IMR-90 (cell line): ENCODE measurements at regions not wholly inside any gene's neighbourhood (a gene's known extent, or its start where the extent isn't known, plus 50 kb on each side); places are given as distances from the start of the nearest gene placed in this dataset.

Experiments
- ATAC-seq: fragments of 200-7000 bp; cut with Tn5 transposase; 2 replicates; pipeline ENCODE4 v1.9.1; 2020; ENCODE audit warnings: low read depth, mild to moderate bottlenecking, moderate library complexity
- BruUV-seq: library from RNA; stranded (reverse); fragments of 400-500 nt; replicated peaks from 2 replicates; lab custom pipeline; 2021; lab: Mats Ljungman, UMichigan
- CTCF ChIA-PET: fragments of 300-600 bp; formaldehyde crosslinking; extraction: SDS; loops from one replicate; lab custom pipeline; 2021; ENCODE audit warnings: antibody characterized with exemption; lab: Yijun Ruan, JAX
- POLR2A ChIA-PET: fragments of 300-600 bp; sonication (Branson Sonifier 250); formaldehyde crosslinking; loops from one replicate; lab custom pipeline; 2022; ENCODE audit warnings: antibody characterized with exemption; ENCODE audit not compliant: unreplicated experiment; lab: Charles Lee
- DNase-seq: peaks from one replicate; pipeline ENCODE4 v3.0.0; 2013
- H2AFZ ChIP-seq: replicated peaks from 2 replicates; pipeline ENCODE3; 2013; ENCODE audit warnings: low read length, mild to moderate bottlenecking; ENCODE audit not compliant: poor library complexity
- H2AK5ac ChIP-seq: 2 replicates; pipeline ENCODE4 v1.6.1; 2013; ENCODE audit warnings: low read depth, low read length, inconsistent platforms
- H2AK9ac ChIP-seq: replicated peaks from 2 replicates; pipeline ENCODE3; 2013; ENCODE audit warnings: mild to moderate bottlenecking, low read depth, low read length, moderate library complexity; ENCODE audit not compliant: poor library complexity
- H2BK120ac ChIP-seq: 2 replicates; pipeline ENCODE4 v1.6.1; 2013; ENCODE audit warnings: low read depth, low read length, inconsistent platforms
- H2BK15ac ChIP-seq: 3 replicates; pipeline ENCODE4 v1.6.1; 2013; ENCODE audit warnings: low read depth, low read length, inconsistent platforms
- H2BK20ac ChIP-seq: 2 replicates; pipeline ENCODE4 v1.6.1; 2013; ENCODE audit warnings: low read depth, mild to moderate bottlenecking, inconsistent platforms, low read length, moderate library complexity
- H2BK5ac ChIP-seq: 2 replicates; pipeline ENCODE4 v1.6.1; 2013; ENCODE audit warnings: mild to moderate bottlenecking, low read depth, low read length, inconsistent platforms; ENCODE audit not compliant: poor library complexity, severe bottlenecking
- H3K14ac ChIP-seq: replicated peaks from 2 replicates; pipeline ENCODE4 v1.6.1; 2013; ENCODE audit warnings: low read depth, low read length, inconsistent platforms
- H3K18ac ChIP-seq: 2 replicates; pipeline ENCODE4 v1.6.1; 2013; ENCODE audit warnings: low read depth, low read length, control low read depth
- H3K23ac ChIP-seq: 2 replicates; pipeline ENCODE4 v1.6.1; 2013; ENCODE audit warnings: low read depth, low read length, inconsistent platforms
- H3K27ac ChIP-seq: 2 replicates; pipeline ENCODE4 v1.5.1; 2013; ENCODE audit warnings: mild to moderate bottlenecking, control low read depth, low read length; ENCODE audit not compliant: insufficient read depth
- H3K27me3 ChIP-seq: 2 replicates; pipeline ENCODE4 v1.6.1; 2013; ENCODE audit warnings: low read length; ENCODE audit not compliant: control insufficient read depth, insufficient read depth
- H3K36me3 ChIP-seq: 2 replicates; pipeline ENCODE4 v1.6.1; 2013; ENCODE audit warnings: low read length, mixed read lengths; ENCODE audit not compliant: control insufficient read depth, insufficient read depth
- H3K4ac ChIP-seq: 2 replicates; pipeline ENCODE4 v1.6.1; 2013; ENCODE audit warnings: low read depth, low read length, inconsistent platforms
- H3K4me1 ChIP-seq: 2 replicates; pipeline ENCODE4 v1.6.1; 2013; ENCODE audit warnings: low read length, mixed read lengths; ENCODE audit not compliant: control insufficient read depth, insufficient read depth
- H3K4me2 ChIP-seq: 2 replicates; pipeline ENCODE4 v1.6.1; 2013; ENCODE audit warnings: low read depth, mild to moderate bottlenecking, control low read depth, low read length, moderate library complexity
- H3K4me3 ChIP-seq: 2 replicates; pipeline ENCODE4 v1.5.1; 2013; ENCODE audit warnings: low read depth, mild to moderate bottlenecking, control low read depth, low read length, moderate library complexity; ENCODE audit not compliant: insufficient read depth
- H3K56ac ChIP-seq: 2 replicates; pipeline ENCODE4 v1.6.1; 2013; ENCODE audit warnings: low read length, inconsistent platforms; ENCODE audit not compliant: insufficient read depth; ENCODE audit errors: extremely low read depth
- H3K79me1 ChIP-seq, 2 experiments: 2 replicates each; pipeline ENCODE4 v1.6.1; 2013; ENCODE audit warnings: low read length in 2 of 2, inconsistent platforms in 1 of 2, low read depth in 1 of 2
- H3K9ac ChIP-seq: 2 replicates; pipeline ENCODE4 v1.6.1; 2013; ENCODE audit warnings: low read depth, low read length, control low read depth
- H3K9me1 ChIP-seq: 2 replicates; pipeline ENCODE4 v1.6.1; 2013; ENCODE audit warnings: low read length, inconsistent platforms; ENCODE audit not compliant: insufficient read depth
- H3K9me3 ChIP-seq: 2 replicates; pipeline ENCODE4 v1.6.1; 2013; ENCODE audit warnings: low read length; ENCODE audit not compliant: control insufficient read depth, insufficient read depth
- H4K20me1 ChIP-seq: 2 replicates; pipeline ENCODE4 v1.6.1; 2013; ENCODE audit warnings: low read length, inconsistent platforms; ENCODE audit not compliant: insufficient read depth
- H4K5ac ChIP-seq: 2 replicates; pipeline ENCODE4 v1.6.1; 2013; ENCODE audit warnings: mild to moderate bottlenecking, low read depth, low read length, control low read depth
- H4K8ac ChIP-seq, 2 experiments: 2 replicates each; pipeline ENCODE4 v1.6.1; 2013; ENCODE audit warnings: low read depth in 2 of 2, low read length in 2 of 2, control low read depth in 1 of 2, inconsistent platforms in 1 of 2
- H4K91ac ChIP-seq: 2 replicates; pipeline ENCODE4 v1.6.1; 2013; ENCODE audit warnings: low read depth, low read length, inconsistent platforms; ENCODE audit not compliant: insufficient read depth
- FOS ChIP-seq: fragments of 150-350 bp; IDR thresholded peaks from 2 replicates; pipeline ENCODE4 v1.6.1; 2016; ENCODE audit warnings: low read depth, low read length
- NFE2L2 ChIP-seq: fragments of 150-350 bp; IDR thresholded peaks from 2 replicates; pipeline ENCODE4 v1.6.1; 2016; ENCODE audit warnings: low read depth, mild to moderate bottlenecking, low read length
- WGBS, 2 experiments: methylation state at CpG; one replicate each; pipeline versions ENCODE4 v1.1.5 to v1.1.7; 2013; ENCODE audit warnings: missing lambda C conversion rate in 2 of 2; ENCODE audit not compliant: insufficient read length in 1 of 2; ENCODE audit errors: extremely low coverage in 2 of 2; 5-methylcytosine and 5-hydroxymethylcytosine counted together
- dilution Hi-C: fragments of 300-500 bp; cut with HindIII; formaldehyde crosslinking; loops from one replicate; pipeline ENCODE4 v1.14.3; 2018; ENCODE audit warnings: low sequenced_read_pairs; ENCODE audit not compliant: unreplicated experiment
- in situ Hi-C: fragments of 300-500 bp; cut with MboI; formaldehyde crosslinking; loops from 3 replicates; pipeline ENCODE4 v1.14.3; 2019; ENCODE audit warnings: low sequenced_read_pairs, inconsistent platforms, mixed read lengths
- intact Hi-C: fragments of 100-400 bp; cut with micrococcal nuclease; formaldehyde crosslinking; loops from 2 replicates; pipeline ENCODE4 v1.10.0; 2022

DNA sequence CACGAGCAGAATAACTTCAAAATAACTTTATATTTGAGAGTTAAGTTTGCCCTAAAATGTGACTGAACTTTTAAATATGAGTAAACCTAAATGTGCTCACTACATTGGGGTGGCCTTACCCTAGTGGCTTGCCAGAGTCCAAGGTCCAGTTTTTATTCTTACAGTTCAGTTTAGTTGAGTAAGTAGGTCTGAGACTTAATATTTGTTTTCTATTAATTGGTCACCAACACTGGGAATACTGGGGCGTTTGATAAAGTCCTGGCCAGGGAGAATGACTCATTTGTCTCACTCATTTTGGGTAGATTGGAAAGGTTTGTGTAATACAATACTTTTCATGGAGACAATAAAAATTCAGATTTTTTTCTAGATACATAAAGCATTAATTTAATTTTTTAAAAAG lies 127.8 kb upstream of the SPATA13 start:
- Histone ChIP-seq H4K5ac (peak overlapping the region; percentile 46; the same call in 1 of the 2 replicates), H3K4me2 (peak overlapping the region; percentile 25), H4K8ac (peak overlapping the region; percentile 86 to 94; a peak in 2 of 4 replicates), H2BK120ac (peak overlapping the region; percentile 100; the same call in 1 of the 2 replicates), H3K79me1 (peaks cover 0 to 4% of the 10 kb centered on the region in 2 experiments; a peak in 1 of 4 replicates), H3K9me1 (peaks cover 21% of the 10 kb centered on the region), H2AFZ (no peak overlapping the region), H4K91ac (peak overlapping the region; percentile 65; the same call in 1 of the 2 replicates), H3K27ac (peak overlapping the region; percentile 42; the same call in 1 of the 2 replicates), H3K4me1 (peaks cover 23% of the 10 kb centered on the region), H3K36me3 (no peaks in the 10 kb centered on the region), H2AK9ac (no peak overlapping the region), H3K9me3 (no peaks in the 10 kb centered on the region), H4K20me1 (no peaks in the 10 kb centered on the region), H3K9ac (no peak overlapping the region), H3K14ac (peak overlapping the region; percentile 97), H2BK20ac (peak overlapping the region; percentile 99), H3K27me3 (no peaks in the 10 kb centered on the region), H2BK15ac (peak overlapping the region; percentile 94; the same call in 2 of the 3 replicates), H2BK5ac (peak overlapping the region; percentile 60), H3K18ac (peak overlapping the region; percentile 86), H3K23ac (no peak overlapping the region), H3K56ac (peak overlapping the region; percentile 43; the same call in 1 of the 2 replicates), H2AK5ac (peak overlapping the region; percentile 81; the same call in 1 of the 2 replicates), H3K4ac (peak overlapping the region; percentile 100), H3K4me3 (no peak overlapping the region)
- ChIA-PET POLR2A (no interaction called here), CTCF (interaction anchor here (1.3 kb wide), 1 partner anchor 13 kb away, joined by 5 read pairs; no protein-coding TSS in a partner anchor)
- in situ Hi-C loops: no loop called here
- BruUV-seq: no TSS peak
- no CpG with 5 or more reads among the region's 2 CpGs for WGBS, 2 experiments
- dilution Hi-C loops: no loop called here
- TF ChIP-seq NFE2L2: no peak
- TF ChIP-seq FOS: 0 out of 2 replicates have a peak, but pooled peaks have one; percentile 8
- ATAC-seq (peak; percentile 15), DNase-seq (peak; percentile 34)
- intact Hi-C loops: loop anchor here (5.0 kb wide), 3 partner anchors 65 to 130 kb away; partner anchors contain the start of gene SPATA13
